Gastrocnemius medialis (tissue), 4 donors: ENCODE measurements at regions not wholly inside any gene's neighbourhood (a gene's known extent, or its start where the extent isn't known, plus 50 kb on each side); places are given as distances from the start of the nearest gene placed in this dataset.

Experiments
- CTCF ChIP-seq, 5 experiments: fragments of 450-650 bp in 3 of 5; fragments of 200-600 bp in 2 of 5; sonication (generic) in 2 of 5; IDR thresholded peaks in 4 of 5; conservative IDR thresholded peaks in 1 of 5; 1 replicate in 4 of 5; 2 replicates in 1 of 5; pipeline ENCODE4 v1.5.1; 2016 to 2019; ENCODE audit warnings: antibody characterized with exemption in 5 of 5, mild to moderate bottlenecking in 3 of 5, moderate library complexity in 3 of 5
- POLR2A ChIP-seq, 2 donors: fragments of 450-650 bp; IDR thresholded peaks; one replicate each; pipeline ENCODE4 v1.6.1; 2017; ENCODE audit warnings: antibody characterized with exemption in 2 of 2, mild to moderate bottlenecking in 2 of 2, moderate library complexity in 2 of 2

GRCh38 chr5:67999391-67999790 lies 216.2 kb upstream of the PIK3R1 start:
- TF ChIP-seq CTCF (IDR thresholded peaks at IDR 0.05 in 4 of 5, conservative IDR thresholded peaks at IDR 0.05 in 1 of 5) (no peak), POLR2A (IDR thresholded peaks at IDR 0.05) (no peak)
